Adrenal gland (tissue), 5 donors: ENCODE measurements at regions not wholly inside any gene's neighbourhood (a gene's known extent, or its start where the extent isn't known, plus 50 kb on each side); places are given as distances from the start of the nearest gene placed in this dataset.

Experiments used
- CTCF ChIP-seq, 6 experiments: fragments of 450-650 bp in 4 of 6; fragments of 200-600 bp in 2 of 6; sonication (generic) in 1 of 6; IDR thresholded peaks; 1 replicate in 5 of 6; 2 replicates in 1 of 6; pipeline versions ENCODE4 v1.5.1 to v1.8.0; 2016 to 2021; ENCODE audit warnings: antibody characterized with exemption in 6 of 6, mild to moderate bottlenecking in 2 of 6, moderate library complexity in 1 of 6
- POLR2A ChIP-seq, 2 donors: fragments of 450-650 bp; IDR thresholded peaks; one replicate each; pipeline ENCODE4 v1.6.1; 2017; ENCODE audit warnings: antibody characterized with exemption in 2 of 2, mild to moderate bottlenecking in 2 of 2, moderate library complexity in 1 of 2
- donor health status: DM: no; HTN: no; CAD: no.

DNA sequence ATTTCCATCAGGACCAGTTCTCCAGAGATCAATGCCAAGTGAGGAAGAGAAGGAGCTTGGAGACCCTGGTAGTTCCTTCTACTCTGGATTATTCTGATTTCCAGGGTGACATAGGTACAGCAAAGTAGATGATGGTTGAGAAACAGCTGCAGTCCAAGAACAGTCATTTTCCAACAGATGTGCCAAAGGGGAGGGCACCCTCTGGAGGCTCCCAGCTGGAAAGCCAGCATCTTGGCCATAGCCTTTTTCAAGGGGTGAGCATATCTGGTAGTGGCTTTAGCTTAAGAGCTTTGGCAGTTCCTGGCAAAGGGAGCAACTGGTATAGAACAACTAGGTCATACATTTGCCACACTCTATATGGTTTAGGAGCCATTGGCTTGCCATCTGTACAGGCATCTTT, 492.7 kb downstream of the RASEF start:
- no peak for TF ChIP-seq CTCF (IDR thresholded peaks at IDR 0.05)
- no peak for TF ChIP-seq POLR2A (IDR thresholded peaks at IDR 0.05)
